Fibroblast of villous mesenchyme (primary cell): ENCODE measurements at regions not wholly inside any gene's neighbourhood (a gene's known extent, or its start where the extent isn't known, plus 50 kb on each side); places are given as distances from the start of the nearest gene placed in this dataset.

ENCODE experiments used
- DNase-seq: peaks from one replicate; pipeline ENCODE4 v3.0.0-alpha.2; 2010; ENCODE audit warnings: low read depth
- H3K4me3 ChIP-seq: 2 replicates; pipeline ENCODE4 v1.5.1; 2011; ENCODE audit warnings: low read depth, mild to moderate bottlenecking, low read length
- TF ChIP-seq, protein P1 (sequence below): IDR thresholded peaks from 2 replicates; pipeline ENCODE4 v1.5.1; 2012; ENCODE audit warnings: low read depth, mild to moderate bottlenecking, low read length; ENCODE audit not compliant: insufficient read depth

GRCh38 chr14:39617537-39617936 is 185.3 kb upstream of the FBXO33 start:
- TF ChIP-seq, protein P1, sequence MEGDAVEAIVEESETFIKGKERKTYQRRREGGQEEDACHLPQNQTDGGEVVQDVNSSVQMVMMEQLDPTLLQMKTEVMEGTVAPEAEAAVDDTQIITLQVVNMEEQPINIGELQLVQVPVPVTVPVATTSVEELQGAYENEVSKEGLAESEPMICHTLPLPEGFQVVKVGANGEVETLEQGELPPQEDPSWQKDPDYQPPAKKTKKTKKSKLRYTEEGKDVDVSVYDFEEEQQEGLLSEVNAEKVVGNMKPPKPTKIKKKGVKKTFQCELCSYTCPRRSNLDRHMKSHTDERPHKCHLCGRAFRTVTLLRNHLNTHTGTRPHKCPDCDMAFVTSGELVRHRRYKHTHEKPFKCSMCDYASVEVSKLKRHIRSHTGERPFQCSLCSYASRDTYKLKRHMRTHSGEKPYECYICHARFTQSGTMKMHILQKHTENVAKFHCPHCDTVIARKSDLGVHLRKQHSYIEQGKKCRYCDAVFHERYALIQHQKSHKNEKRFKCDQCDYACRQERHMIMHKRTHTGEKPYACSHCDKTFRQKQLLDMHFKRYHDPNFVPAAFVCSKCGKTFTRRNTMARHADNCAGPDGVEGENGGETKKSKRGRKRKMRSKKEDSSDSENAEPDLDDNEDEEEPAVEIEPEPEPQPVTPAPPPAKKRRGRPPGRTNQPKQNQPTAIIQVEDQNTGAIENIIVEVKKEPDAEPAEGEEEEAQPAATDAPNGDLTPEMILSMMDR = no peak
- no peak for DNase-seq
- no peak overlapping the region for H3K4me3 ChIP-seq

GRCh38 chr14:39615352-39615751 is 183.1 kb upstream of the FBXO33 start:
- TF ChIP-seq, protein P1 = no peak
- no peak for DNase-seq
- no peak overlapping the region for H3K4me3 ChIP-seq

DNA sequence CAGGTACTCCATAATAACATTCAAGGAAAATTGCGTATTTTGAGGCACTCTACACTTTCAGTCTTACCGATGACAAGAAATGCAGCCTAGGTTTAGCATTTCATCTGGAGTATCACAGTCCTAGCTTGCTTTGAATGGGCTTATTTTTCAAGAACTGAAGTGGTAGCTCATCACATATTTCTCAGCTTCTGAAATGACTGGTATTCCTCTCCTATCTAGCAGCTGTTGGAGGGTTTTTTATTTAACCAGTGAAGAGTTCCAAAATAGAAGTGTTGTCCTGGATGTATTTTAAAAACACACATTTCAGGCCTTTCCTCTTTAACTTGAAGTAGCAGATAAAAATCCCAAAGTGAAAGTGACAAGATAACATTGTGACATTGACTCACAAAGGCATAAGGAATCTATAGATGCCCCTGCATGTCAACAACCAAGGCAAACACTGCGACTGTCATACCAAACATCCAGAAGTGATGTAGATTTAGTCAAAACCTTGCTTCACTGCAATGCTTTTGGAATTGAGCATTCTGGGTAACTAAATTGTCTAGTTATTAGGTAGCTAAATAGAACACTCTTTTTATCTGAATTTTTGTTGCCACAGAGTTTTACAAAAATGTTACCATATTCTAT is 182.2 kb upstream of the FBXO33 start:
- DNase-seq = no peak
- TF ChIP-seq, protein P1 = no peak
- no peak overlapping the region for H3K4me3 ChIP-seq

DNA sequence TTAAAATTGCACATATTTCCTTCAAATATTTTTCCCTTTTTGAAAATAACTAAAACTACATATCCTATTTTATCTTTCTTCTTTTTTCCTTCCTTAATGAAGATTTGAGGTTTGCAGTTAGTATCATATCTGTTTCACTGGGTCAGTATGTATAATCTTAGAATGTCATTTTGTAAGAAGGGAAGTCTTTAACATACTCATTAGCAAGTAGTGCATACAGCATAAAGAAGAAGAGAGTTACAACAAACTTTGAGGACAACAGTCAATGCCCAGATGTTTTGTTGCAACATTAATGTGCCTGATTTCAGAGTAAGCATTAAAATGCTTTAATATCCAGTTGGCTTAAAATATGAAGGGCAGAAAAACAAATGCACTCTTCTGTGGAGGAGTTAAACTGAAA is 176.9 kb upstream of the FBXO33 start:
- TF ChIP-seq, protein P1 = no peak
- DNase-seq = no peak
- no peak overlapping the region for H3K4me3 ChIP-seq

GRCh38 chr14:39607978-39608377 is 175.7 kb upstream of the FBXO33 start:
- TF ChIP-seq, protein P1 = no peak
- DNase-seq = no peak
- no peak overlapping the region for H3K4me3 ChIP-seq

DNA sequence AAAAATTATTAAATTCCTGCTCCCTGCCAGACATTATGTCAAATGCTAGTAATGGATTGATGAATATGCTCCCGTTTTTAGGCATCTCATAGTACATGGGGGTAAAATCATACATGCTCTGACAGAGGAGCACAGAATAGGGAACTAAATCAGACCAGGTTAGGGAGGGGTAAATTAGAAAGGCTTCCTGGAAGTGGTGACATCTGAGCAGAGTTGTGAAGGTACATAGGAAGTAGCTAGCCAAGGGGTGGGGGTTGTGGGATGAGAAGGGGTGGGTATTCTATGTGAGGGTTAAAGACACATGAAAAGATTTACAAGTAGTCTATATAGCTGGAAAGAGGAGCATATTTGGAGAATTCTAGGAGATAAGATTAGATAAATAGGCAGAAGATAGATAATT is 171.7 kb upstream of the FBXO33 start:
- TF ChIP-seq, protein P1 = no peak
- DNase-seq = no peak
- H3K4me3 ChIP-seq = no peak overlapping the region

- H3K4me3 ChIP-seq = no peak overlapping the region
- DNase-seq = no peak
- TF ChIP-seq, protein P1 = no peak
These were observed 161.1 kb upstream of the FBXO33 start for GRCh38 chr14:39593377-39593776.
